ENCODE measurements at regions not wholly inside any gene's neighbourhood (a gene's known extent, or its start where the extent isn't known, plus 50 kb on each side); places are given as distances from the start of the nearest gene placed in this dataset.

- TF ChIP-seq HBP1 (CRISPR knock-in tag; IDR thresholded peaks at IDR 0.05; ENCODE audit: low read depth): no peak
- no peak for TF ChIP-seq MTA3 (CRISPR knock-in tag; IDR thresholded peaks at IDR 0.05)
- TF ChIP-seq ZNF670 (CRISPR knock-in tag; IDR thresholded peaks at IDR 0.05; ENCODE audit: borderline replicate concordance): no peak
- no peak for TF ChIP-seq ARID4A (CRISPR knock-in tag; IDR thresholded peaks at IDR 0.05; ENCODE audit: borderline replicate concordance)
- no peak for TF ChIP-seq RXRA (CRISPR knock-in tag; IDR thresholded peaks at IDR 0.05)
- no peak for TF ChIP-seq TFDP1 (CRISPR knock-in tag; IDR thresholded peaks at IDR 0.05; ENCODE audit: borderline replicate concordance)
- no peak for TF ChIP-seq NONO (IDR thresholded peaks at IDR 0.05)
- TF ChIP-seq NONO (CRISPR knock-in tag; conservative IDR thresholded peaks at IDR 0.05): no peak
- TF ChIP-seq MXD3 (CRISPR knock-in tag; IDR thresholded peaks at IDR 0.05): no peak
- TF ChIP-seq ZNF609 (CRISPR knock-in tag; IDR thresholded peaks at IDR 0.05; ENCODE audit: borderline replicate concordance): no peak
- no peak for TF ChIP-seq ZFP90 (CRISPR knock-in tag; IDR thresholded peaks at IDR 0.05; ENCODE audit: borderline replicate concordance)
Measured at GRCh38 chr2:215698566-215698965, 262.7 kb upstream of the FN1 start (continued).

All from HepG2 (cell line).